ENCODE measurements at regions not wholly inside any gene's neighbourhood (a gene's known extent, or its start where the extent isn't known, plus 50 kb on each side); places are given as distances from the start of the nearest gene placed in this dataset.

- no peak for TF ChIP-seq CTCF (conservative IDR thresholded peaks at IDR 0.05; ENCODE audit: low read length)
- no peak for TF ChIP-seq EZH2phosphoT487 (IDR thresholded peaks at IDR 0.05; ENCODE audit: borderline replicate concordance, low read depth, low read length)
These were observed 119.1 kb downstream of the FHL5 start for GRCh38 chr6:96682017-96682416.

All from OCI-LY7 (cell line).